Smooth muscle cell (in vitro differentiated cells): ENCODE measurements at regions not wholly inside any gene's neighbourhood (a gene's known extent, or its start where the extent isn't known, plus 50 kb on each side); places are given as distances from the start of the nearest gene placed in this dataset.

Source experiments
- DNase-seq: peaks from one replicate; lab custom pipeline; 2025; ENCODE audit not compliant: unreplicated experiment; lab: John Stamatoyannopoulos, UW
- H2AFZ ChIP-seq: fragments of 200-600 bp; sonication (generic); 2 replicates; pipeline ENCODE4 v1.6.0; 2016; ENCODE audit warnings: antibody characterized with exemption, low read depth, mild to moderate bottlenecking
- H3F3A ChIP-seq: fragments of 200-600 bp; sonication (generic); 2 replicates; pipeline ENCODE4 v1.6.0; 2017; ENCODE audit warnings: antibody characterized with exemption, low read depth
- H3K27ac ChIP-seq: fragments of 200-600 bp; sonication (generic); 2 replicates; pipeline ENCODE4 v1.5.1; 2016; ENCODE audit warnings: low read depth, mild to moderate bottlenecking
- H3K27me3 ChIP-seq: fragments of 200-600 bp; sonication (generic); 2 replicates; pipeline ENCODE4 v1.6.1; 2016; ENCODE audit warnings: low read depth, mild to moderate bottlenecking
- H3K36me3 ChIP-seq: fragments of 200-600 bp; sonication (generic); 2 replicates; pipeline ENCODE4 v1.5.1; 2016; ENCODE audit warnings: low read depth
- H3K4me1 ChIP-seq: fragments of 200-600 bp; sonication (generic); 2 replicates; pipeline ENCODE4 v1.5.1; 2016; ENCODE audit warnings: low read depth
- H3K4me2 ChIP-seq: fragments of 200-600 bp; sonication (generic); 2 replicates; pipeline ENCODE4 v1.6.0; 2016; ENCODE audit warnings: mild to moderate bottlenecking
- H3K4me3 ChIP-seq: fragments of 200-600 bp; sonication (generic); 2 replicates; pipeline ENCODE4 v1.5.1; 2016; ENCODE audit warnings: mild to moderate bottlenecking
- H3K79me2 ChIP-seq: fragments of 200-600 bp; sonication (generic); 2 replicates; pipeline ENCODE4 v1.6.0; 2016; ENCODE audit warnings: low read depth, mild to moderate bottlenecking
- H3K9ac ChIP-seq: fragments of 200-600 bp; sonication (generic); 2 replicates; pipeline ENCODE4 v1.6.0; 2016; ENCODE audit warnings: low read depth
- H3K9me3 ChIP-seq: fragments of 200-600 bp; sonication (generic); replicated peaks from 2 replicates; pipeline ENCODE4 v1.5.1; 2016; ENCODE audit warnings: low read depth
- H4K20me1 ChIP-seq: fragments of 200-600 bp; sonication (generic); 2 replicates; pipeline ENCODE4 v1.6.0; 2016; ENCODE audit warnings: low read depth
- CTCF ChIP-seq: fragments of 200-600 bp; sonication (generic); IDR thresholded peaks from 2 replicates; pipeline ENCODE4 v1.5.1; 2017; ENCODE audit warnings: borderline replicate concordance, mild to moderate bottlenecking, antibody characterized with exemption; ENCODE audit not compliant: insufficient read depth, poor library complexity, severe bottlenecking
- WGBS: methylation state at CpG from one replicate; pipeline ENCODE4 v1.1.7; 2016; ENCODE audit warnings: low lambda C conversion rate; 5-methylcytosine and 5-hydroxymethylcytosine counted together

GRCh38 chr20:11745145-11745544, 172.5 kb upstream of the BTBD3 start:
- H3K9ac ChIP-seq = no peak overlapping the region
- no peak for TF ChIP-seq CTCF
- H3F3A ChIP-seq = no peaks in the 10 kb centered on the region
- no peaks in the 10 kb centered on the region for H3K9me3 ChIP-seq
- no peaks in the 10 kb centered on the region for H3K79me2 ChIP-seq
- H3K4me3 ChIP-seq = no peak overlapping the region
- H3K27me3 ChIP-seq = no peaks in the 10 kb centered on the region
- no peak overlapping the region for H2AFZ ChIP-seq
- H3K4me2 ChIP-seq = no peak overlapping the region
- 93% methylated on average over 1 of the region's 1 CpG for WGBS
- H3K4me1 ChIP-seq = no peaks in the 10 kb centered on the region
- H3K36me3 ChIP-seq = no peaks in the 10 kb centered on the region
- no peak for DNase-seq
- H3K27ac ChIP-seq = no peak overlapping the region
- H4K20me1 ChIP-seq = no peaks in the 10 kb centered on the region

GRCh38 chr20:11748436-11748835, 169.3 kb upstream of the BTBD3 start:
- H3K36me3 ChIP-seq = no peaks in the 10 kb centered on the region
- no peak for DNase-seq
- H4K20me1 ChIP-seq = no peaks in the 10 kb centered on the region
- H3K27ac ChIP-seq = no peak overlapping the region
- no peaks in the 10 kb centered on the region for H3K27me3 ChIP-seq
- H3F3A ChIP-seq = no peaks in the 10 kb centered on the region
- 62% methylated on average over 2 of the region's 2 CpGs for WGBS
- no peaks in the 10 kb centered on the region for H3K4me1 ChIP-seq
- H2AFZ ChIP-seq = no peak overlapping the region
- no peaks in the 10 kb centered on the region for H3K9me3 ChIP-seq
- no peak overlapping the region for H3K9ac ChIP-seq
- H3K4me2 ChIP-seq = no peak overlapping the region
- no peak for TF ChIP-seq CTCF
- no peak overlapping the region for H3K4me3 ChIP-seq
- no peaks in the 10 kb centered on the region for H3K79me2 ChIP-seq

GRCh38 chr20:11752336-11752735, 165.4 kb upstream of the BTBD3 start:
- DNase-seq = no peak
- Histone ChIP-seq H3F3A (no peaks in the 10 kb centered on the region), H3K27me3 (no peaks in the 10 kb centered on the region), H3K4me3 (no peak overlapping the region), H2AFZ (no peak overlapping the region), H3K9me3 (no peaks in the 10 kb centered on the region), H3K4me2 (no peak overlapping the region), H4K20me1 (no peaks in the 10 kb centered on the region), H3K9ac (no peak overlapping the region), H3K4me1 (peaks cover 12% of the 10 kb centered on the region), H3K27ac (no peak overlapping the region), H3K79me2 (no peaks in the 10 kb centered on the region), H3K36me3 (no peaks in the 10 kb centered on the region)
- WGBS = 90% methylated on average over 2 of the region's 2 CpGs
- TF ChIP-seq CTCF = no peak

- 90% methylated on average over 2 of the region's 2 CpGs for WGBS
- H3K4me3 ChIP-seq = no peak overlapping the region
- no peak overlapping the region for H3K9ac ChIP-seq
Observed at GRCh38 chr20:11753155-11753554, 164.5 kb upstream of the BTBD3 start.

More at GRCh38 chr20:11753155-11753554, 164.5 kb upstream of the BTBD3 start:
- Histone ChIP-seq H3K4me1 (peaks cover 12% of the 10 kb centered on the region), H3F3A (no peaks in the 10 kb centered on the region), H3K27me3 (no peaks in the 10 kb centered on the region), H2AFZ (no peak overlapping the region), H3K9me3 (no peaks in the 10 kb centered on the region), H3K4me2 (no peak overlapping the region), H3K79me2 (no peaks in the 10 kb centered on the region), H4K20me1 (no peaks in the 10 kb centered on the region), H3K36me3 (no peaks in the 10 kb centered on the region), H3K27ac (no peak overlapping the region)
- TF ChIP-seq CTCF = no peak
- DNase-seq = no peak
